ENCODE measurements at regions not wholly inside any gene's neighbourhood (a gene's known extent, or its start where the extent isn't known, plus 50 kb on each side); places are given as distances from the start of the nearest gene placed in this dataset.

- CTCF ChIA-PET: no interaction called here
- Mint-ChIP-seq H3K9me3 (ENCODE audit: unreplicated experiment) (no peaks in the 10 kb centered on the region), H3K27me3 (ENCODE audit: insufficient read depth, unreplicated experiment) (peaks cover 2% of the 10 kb centered on the region), H3K4me1 (ENCODE audit: low read depth, unreplicated experiment) (no peaks in the 10 kb centered on the region), H3K36me3 (ENCODE audit: insufficient read depth, unreplicated experiment) (no peaks in the 10 kb centered on the region), H3K4me3 (ENCODE audit: unreplicated experiment) (no peak overlapping the region), H3K27ac (ENCODE audit: unreplicated experiment) (no peak overlapping the region)
- POLR2A ChIA-PET: no interaction called here
- H3K9me3 ChIP-seq: no peaks in the 10 kb centered on the region
- no TSS peak for BruUV-seq (replicated peaks)
- no peaks in the 10 kb centered on the region for H3K27me3 ChIP-seq (replicated peaks; ENCODE audit: control insufficient read depth, insufficient read depth, low read length)
- intact Hi-C loops (cut with micrococcal nuclease; ENCODE audit: unreplicated experiment): no loop called here
- no peak for TF ChIP-seq CTCF (IDR thresholded peaks at IDR 0.05; ENCODE audit: insufficient read depth in 1 of 2, low read depth in 1 of 2, low read length in 1 of 2, severe bottlenecking in 1 of 2, unreplicated experiment in 1 of 2)
- no peaks in the 10 kb centered on the region for H3K36me3 ChIP-seq (ENCODE audit: control insufficient read depth, insufficient read depth, low read length)
- H3K4me1 ChIP-seq: no peaks in the 10 kb centered on the region
- H3K4me3 ChIP-seq (ENCODE audit: low read depth, low read length): no peak overlapping the region
- DNase-seq: no peak
Observed at GRCh38 chr6:90687775-90688380, 101.0 kb upstream of the MAP3K7 start.

- no peaks in the 10 kb centered on the region for H3K36me3 Mint-ChIP-seq (ENCODE audit: insufficient read depth, unreplicated experiment)
- no peaks in the 10 kb centered on the region for H3K27me3 ChIP-seq (replicated peaks; ENCODE audit: control insufficient read depth, insufficient read depth, low read length)
- no TSS peak for BruUV-seq (replicated peaks)
- no peaks in the 10 kb centered on the region for H3K36me3 ChIP-seq (ENCODE audit: control insufficient read depth, insufficient read depth, low read length)
- no peak overlapping the region for H3K4me3 ChIP-seq (ENCODE audit: low read depth, low read length)
- H3K4me1 ChIP-seq: no peaks in the 10 kb centered on the region
- H3K27ac Mint-ChIP-seq (ENCODE audit: unreplicated experiment): no peak overlapping the region
- no peak overlapping the region for H3K4me3 Mint-ChIP-seq (ENCODE audit: unreplicated experiment)
- no peak for DNase-seq
- peaks cover 7% of the 10 kb centered on the region for H3K27me3 Mint-ChIP-seq (ENCODE audit: insufficient read depth, unreplicated experiment)
- intact Hi-C loops (cut with micrococcal nuclease; ENCODE audit: unreplicated experiment): no loop called here
- H3K4me1 Mint-ChIP-seq (ENCODE audit: low read depth, unreplicated experiment): no peaks in the 10 kb centered on the region
- no peaks in the 10 kb centered on the region for H3K9me3 Mint-ChIP-seq (ENCODE audit: unreplicated experiment)
- H3K9me3 ChIP-seq: no peaks in the 10 kb centered on the region
- POLR2A ChIA-PET: no interaction called here
- TF ChIP-seq CTCF (IDR thresholded peaks at IDR 0.05; ENCODE audit: insufficient read depth in 1 of 2, low read depth in 1 of 2, low read length in 1 of 2, severe bottlenecking in 1 of 2, unreplicated experiment in 1 of 2): no peak
- CTCF ChIA-PET: no interaction called here
Observed at GRCh38 chr6:90681863-90682262, 95.0 kb upstream of the MAP3K7 start.

DNA sequence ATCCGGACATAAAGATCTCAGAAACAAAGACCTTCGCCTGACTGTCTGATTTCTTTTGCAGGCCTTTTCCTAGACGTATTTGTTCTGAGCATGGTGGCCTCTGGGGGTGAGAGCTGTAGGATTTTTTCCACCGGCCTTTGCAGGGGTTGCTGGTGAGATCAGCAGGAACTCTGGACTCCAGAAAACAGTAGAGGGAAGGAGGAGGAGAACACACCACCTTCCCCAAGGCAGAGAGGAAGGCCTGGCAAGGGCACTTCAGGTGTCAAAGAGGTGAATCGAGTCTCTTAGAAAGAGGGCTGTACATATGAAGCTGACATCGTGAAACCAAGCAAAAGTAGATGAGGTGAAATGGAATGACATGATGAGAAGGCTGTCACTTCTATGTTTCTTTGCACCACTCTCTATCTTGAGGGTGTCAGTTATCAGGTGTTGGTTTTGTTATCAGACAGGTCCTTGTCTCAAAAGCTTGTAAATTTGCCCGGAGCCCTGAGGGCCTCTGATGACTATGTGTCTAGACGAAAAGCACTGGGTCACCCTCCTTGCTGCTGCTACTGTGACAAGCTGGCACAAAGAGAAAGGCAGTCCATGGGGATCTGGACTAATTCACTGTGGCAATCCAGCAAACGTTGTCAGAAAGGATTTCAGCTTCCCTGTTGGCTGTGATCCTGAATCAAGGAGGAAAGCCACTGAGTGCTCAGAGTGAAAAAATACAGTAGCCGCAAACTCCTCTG, 91.3 kb upstream of the MAP3K7 start:
- Mint-ChIP-seq H3K4me3 (ENCODE audit: unreplicated experiment) (no peak overlapping the region), H3K27me3 (ENCODE audit: insufficient read depth, unreplicated experiment) (peaks cover 22% of the 10 kb centered on the region), H3K27ac (ENCODE audit: unreplicated experiment) (no peak overlapping the region), H3K9me3 (ENCODE audit: unreplicated experiment) (no peaks in the 10 kb centered on the region), H3K4me1 (ENCODE audit: low read depth, unreplicated experiment) (no peaks in the 10 kb centered on the region), H3K36me3 (ENCODE audit: insufficient read depth, unreplicated experiment) (no peaks in the 10 kb centered on the region)
- intact Hi-C loops (cut with micrococcal nuclease; ENCODE audit: unreplicated experiment): no loop called here
- no peaks in the 10 kb centered on the region for H3K4me1 ChIP-seq
- no TSS peak for BruUV-seq (replicated peaks)
- no peak for DNase-seq
- H3K4me3 ChIP-seq (ENCODE audit: low read depth, low read length): no peak overlapping the region
- peaks cover 2% of the 10 kb centered on the region for H3K27me3 ChIP-seq (replicated peaks; ENCODE audit: control insufficient read depth, insufficient read depth, low read length)
- H3K9me3 ChIP-seq: no peaks in the 10 kb centered on the region
- no peak for TF ChIP-seq CTCF (IDR thresholded peaks at IDR 0.05; ENCODE audit: insufficient read depth in 1 of 2, low read depth in 1 of 2, low read length in 1 of 2, severe bottlenecking in 1 of 2, unreplicated experiment in 1 of 2)
- ChIA-PET CTCF (no interaction called here), POLR2A (no interaction called here)
- no peaks in the 10 kb centered on the region for H3K36me3 ChIP-seq (ENCODE audit: control insufficient read depth, insufficient read depth, low read length)

Data from Caco-2 (cell line).